CD4-positive, alpha-beta T cell treated with Interleukin-4 for 1 hour (primary cell): ENCODE measurements at regions not wholly inside any gene's neighbourhood (a gene's known extent, or its start where the extent isn't known, plus 50 kb on each side); places are given as distances from the start of the nearest gene placed in this dataset.

Experiments used
- DNase-seq, 2 donors: peaks; one replicate each; pipeline ENCODE4 v3.0.0-alpha.2; 2020 to 2022

DNA sequence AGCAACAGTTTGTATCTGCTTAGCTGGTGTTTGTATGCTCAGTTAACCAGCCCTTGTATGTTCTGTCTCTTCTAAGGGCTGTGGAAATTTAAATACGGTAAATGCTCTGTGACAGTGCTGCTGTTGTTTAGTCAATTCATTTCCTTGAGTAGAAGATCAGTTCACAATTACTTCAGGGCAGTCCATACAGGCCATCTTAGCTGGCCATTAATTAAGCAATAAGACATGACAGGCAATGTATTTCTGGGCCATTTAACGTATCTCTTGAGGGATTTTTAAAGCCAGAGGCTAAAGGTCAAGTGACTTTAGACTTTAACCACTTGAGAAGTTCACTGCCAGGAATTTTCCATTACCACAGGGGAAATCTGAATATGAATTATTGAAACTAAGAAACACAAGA lies 351.8 kb downstream of the ZIC1 start:
- DNase-seq, result no peak

DNA sequence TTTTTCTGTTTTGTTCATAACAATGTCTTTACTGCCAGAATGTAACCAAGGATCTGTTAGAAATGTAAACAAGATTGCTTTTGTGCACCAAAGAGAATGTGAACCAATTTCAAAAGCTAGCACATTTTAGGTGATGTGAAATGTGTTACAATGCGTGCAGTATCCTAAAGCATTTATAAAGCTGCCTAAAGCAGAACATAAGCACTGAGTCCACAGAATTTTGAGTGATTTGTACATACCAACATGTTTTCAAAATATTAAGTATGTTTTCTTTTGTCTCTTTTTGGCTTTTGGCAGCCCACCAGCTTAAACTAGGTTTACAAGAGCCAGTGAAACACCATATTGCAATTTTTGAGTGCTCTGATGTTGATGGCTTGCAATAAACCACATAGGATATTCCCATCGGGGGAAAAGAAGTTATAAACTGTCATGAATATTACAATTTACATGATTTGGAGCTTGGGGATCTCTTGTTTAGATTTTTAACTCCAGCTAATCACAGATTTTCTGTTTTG lies 364.0 kb downstream of the ZIC1 start:
- DNase-seq, result no peak

DNA sequence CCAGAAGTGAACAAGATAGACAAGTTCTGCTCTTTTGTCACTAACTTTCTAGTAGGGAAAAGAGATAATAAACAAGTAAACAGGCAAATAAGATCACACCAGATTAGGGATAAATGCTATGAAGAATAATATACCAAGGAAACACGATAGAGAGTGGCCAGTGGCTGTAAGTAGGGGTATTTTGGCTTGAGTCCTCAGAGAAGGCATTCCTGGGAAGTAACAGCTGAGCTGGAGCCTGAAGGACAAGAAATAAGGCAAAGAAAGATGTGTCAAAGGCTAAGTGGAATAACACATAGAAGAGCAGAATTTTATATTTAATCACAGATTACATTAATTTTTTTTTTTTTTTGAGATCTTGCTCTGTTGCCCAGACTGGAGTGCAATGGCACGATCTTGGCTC lies 366.2 kb downstream of the ZIC1 start:
- no peak for DNase-seq

DNA sequence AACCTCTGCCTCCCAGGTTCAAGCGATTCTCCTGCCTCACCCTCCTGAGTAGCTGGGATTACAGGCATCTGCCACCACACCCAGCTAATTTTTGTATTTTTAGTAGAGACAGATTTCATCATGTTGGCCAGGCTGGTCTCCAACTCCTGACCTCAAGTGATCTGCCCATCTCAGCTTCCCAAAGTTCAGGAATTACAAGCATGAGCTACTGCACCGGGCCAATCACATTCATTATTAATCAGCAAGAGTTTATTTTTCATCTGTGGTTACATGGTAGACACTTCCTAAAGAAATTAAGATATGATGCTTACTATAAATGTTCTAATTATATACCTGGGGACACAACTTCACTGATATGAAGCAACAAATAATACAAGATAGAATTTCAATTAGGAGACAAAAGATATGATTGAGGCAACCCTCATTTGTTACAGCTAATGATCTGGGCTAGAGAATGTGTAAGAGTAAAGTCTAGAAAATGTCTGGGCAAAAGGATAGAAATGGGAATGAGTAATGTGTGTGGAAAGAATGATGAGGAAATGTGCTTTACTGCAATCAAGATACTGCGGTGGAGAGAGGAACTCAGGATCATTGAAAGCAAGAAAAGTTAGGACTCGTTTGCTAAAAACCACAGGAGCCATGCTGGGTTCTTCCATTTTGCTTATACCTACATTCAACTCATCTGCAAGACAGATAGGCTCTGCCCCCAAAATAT lies 366.8 kb downstream of the ZIC1 start:
- no peak for DNase-seq

DNA sequence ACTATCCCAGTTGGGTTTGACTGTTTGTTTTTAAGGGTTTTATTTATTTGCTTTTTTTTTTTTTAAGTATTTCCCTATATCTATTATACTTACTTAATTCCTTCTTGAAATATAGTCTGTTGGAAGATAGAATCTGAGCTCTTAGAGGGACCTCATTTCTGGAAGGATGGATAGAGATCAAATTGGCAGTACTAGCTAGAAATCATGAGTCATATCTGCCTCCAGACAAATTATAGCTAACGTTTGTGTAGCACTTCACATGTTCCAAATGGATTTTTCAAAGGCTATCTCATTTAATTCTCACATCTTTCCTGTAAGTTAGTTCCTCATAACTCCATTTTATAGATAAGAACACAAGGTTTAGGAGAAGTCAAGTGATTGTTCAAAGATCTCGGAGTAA lies 384.7 kb downstream of the ZIC1 start:
- no peak for DNase-seq

DNA sequence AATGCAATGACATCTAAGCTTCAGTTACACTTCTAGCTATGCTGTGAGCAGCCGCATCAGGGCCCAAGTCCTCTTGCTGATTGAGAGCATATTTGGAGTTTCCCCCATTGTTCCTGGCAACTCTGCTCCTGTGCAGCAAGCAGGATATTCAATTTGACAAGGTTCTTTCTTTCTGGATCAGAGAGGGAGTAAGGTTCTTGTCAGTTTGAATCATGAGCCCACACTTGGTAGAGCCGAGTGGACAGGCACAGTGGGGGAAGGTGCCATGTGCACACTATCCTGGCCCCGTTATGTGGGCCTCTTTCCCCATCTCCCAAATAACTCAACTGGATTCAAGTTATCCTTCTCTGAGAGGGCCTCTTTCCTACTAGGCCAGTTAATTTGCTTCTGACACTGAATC lies 385.4 kb downstream of the ZIC1 start:
- no peak for DNase-seq

DNA sequence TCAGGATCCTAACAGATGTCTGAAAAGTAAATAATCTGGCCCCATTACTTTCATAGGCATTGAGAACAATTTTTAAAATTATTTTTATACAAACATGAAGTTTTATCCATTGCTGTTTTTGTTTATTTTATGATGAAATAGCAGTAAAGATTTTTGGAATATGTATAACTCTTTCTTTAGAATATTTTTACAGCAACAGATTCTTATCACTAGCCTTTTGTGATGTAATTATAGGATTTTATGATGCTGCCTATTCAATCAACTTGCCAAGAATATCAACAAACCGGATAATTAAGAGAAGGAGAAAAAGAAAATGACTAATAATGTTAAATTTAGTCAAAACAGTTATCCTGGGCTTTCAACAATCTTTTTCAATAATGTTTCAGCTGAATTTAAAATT lies 386.3 kb downstream of the ZIC1 start:
- DNase-seq, result no peak

DNA sequence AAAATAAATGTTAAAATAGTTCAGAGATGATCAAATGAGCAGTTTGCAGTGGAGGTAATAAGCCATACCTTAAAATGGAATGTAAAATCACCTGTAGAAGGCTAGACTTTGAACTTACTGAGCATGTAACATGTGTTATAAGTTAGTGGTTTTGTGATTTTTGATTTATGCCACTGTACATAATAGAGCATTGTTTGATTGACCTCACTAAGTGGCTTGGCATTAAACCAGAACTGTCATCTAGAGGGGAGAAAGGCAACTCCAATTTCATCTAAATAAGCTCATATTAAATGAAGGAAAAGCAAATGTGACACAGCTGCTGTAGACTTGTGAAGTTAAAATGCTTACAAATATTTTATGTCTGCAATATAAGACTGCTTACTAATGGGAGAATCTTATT lies 387.9 kb downstream of the ZIC1 start:
- no peak for DNase-seq

DNA sequence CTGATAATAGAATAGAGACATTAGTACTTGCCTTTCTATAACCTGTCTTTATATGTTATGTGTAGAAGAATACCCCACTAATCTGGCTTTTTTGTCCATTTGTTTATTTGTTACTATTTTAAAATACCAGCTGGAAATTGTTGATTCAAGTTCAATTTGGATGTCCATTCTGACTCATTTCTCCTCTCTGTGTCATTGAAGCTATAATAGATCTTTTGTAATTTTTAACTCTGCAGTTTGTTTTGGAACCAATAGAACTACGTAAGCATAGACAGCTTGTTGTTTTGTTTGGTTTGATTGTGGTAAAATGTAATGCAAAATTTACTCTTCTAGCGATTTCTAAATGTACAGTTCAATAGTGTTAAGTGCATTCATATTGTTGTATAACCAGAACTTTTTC lies 390.4 kb downstream of the ZIC1 start:
- no peak for DNase-seq

DNA sequence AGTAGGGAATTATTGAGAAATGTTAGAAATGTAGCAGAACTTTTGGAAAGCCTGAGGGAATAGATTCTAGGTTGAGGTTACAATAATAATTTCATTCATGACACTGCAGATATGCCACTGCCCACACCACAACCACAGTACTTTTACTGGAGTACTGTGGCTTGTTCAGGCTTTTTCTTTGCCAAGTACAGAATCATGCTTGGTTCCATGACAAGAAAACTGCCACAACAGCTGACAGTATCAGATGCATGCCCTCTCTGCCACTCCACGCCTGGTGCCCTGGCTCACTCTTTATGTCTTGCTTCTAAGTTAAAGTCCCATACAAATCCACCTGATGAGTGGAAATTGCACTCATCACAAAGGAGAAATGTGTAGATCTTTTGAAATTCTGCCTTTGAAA lies 398.6 kb downstream of the ZIC1 start:
- no peak for DNase-seq

DNA sequence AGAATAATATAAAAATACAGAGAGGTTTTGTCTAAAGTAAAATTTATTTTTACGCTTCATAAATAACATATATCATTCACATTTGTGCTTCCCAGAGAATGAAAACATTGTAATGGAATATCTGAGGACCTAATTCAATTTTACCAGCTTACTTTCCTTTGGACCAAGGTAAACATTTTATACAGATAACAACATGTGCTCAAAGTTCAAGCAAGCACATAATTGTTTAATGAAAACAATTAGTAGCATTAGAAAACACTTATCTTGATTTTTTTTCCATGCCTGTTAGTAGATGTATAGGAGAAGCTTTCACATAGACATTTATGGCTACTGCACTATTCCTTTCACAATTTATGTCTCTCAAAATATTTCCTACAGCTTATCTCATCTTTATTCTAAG lies 400.0 kb downstream of the ZIC1 start:
- no peak for DNase-seq

DNA sequence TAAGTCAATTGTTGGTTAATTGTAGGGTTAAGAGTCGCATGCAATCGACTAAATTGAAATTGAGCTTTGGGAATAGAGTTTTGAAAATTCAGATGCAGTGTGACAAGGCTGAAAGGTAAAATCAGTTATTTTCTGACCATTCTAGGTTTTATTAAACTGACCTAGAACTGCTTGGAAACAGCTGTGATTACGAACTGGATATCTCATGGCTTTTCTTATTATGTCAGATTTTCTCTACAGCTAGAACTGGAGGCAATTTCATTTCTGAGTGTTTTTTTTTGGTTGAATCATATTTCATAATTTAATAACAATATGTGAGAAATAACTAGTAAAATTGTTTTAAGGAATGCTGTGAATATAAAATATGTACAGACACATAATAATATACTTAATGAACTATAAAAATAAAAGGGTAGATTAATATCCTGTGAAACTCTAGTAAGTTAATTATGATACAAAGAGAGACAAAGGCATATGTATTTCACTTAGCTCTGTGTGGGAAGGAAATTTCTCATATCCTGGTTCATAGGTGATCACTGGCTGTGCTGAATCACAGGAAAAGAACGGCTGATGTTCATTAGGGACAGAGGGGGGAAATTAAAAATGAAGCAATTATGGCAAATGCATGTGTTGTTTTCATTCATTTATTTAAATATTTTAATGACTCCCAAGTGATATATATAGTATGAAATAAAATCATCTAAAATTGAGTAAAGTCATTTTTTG lies 403.2 kb downstream of the ZIC1 start:
- no peak for DNase-seq

DNA sequence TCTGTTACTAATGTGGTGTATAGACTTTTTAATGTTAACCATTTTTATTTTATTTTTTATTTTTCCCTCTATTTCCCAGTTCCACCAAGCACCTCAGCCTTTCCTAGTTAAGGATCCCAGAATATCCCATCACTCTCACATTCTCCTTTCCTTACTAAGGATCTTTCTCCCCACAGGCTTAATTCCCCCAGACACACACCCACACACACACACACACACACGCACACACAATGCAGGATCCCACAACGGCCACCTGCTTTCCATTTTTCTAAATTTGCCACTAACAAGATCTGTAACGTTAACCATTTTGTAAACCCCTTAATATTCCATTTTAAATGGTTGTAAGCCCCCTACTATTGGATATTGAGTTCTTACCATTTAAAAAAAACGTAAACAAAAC lies 404.1 kb downstream of the ZIC1 start:
- no peak for DNase-seq

DNA sequence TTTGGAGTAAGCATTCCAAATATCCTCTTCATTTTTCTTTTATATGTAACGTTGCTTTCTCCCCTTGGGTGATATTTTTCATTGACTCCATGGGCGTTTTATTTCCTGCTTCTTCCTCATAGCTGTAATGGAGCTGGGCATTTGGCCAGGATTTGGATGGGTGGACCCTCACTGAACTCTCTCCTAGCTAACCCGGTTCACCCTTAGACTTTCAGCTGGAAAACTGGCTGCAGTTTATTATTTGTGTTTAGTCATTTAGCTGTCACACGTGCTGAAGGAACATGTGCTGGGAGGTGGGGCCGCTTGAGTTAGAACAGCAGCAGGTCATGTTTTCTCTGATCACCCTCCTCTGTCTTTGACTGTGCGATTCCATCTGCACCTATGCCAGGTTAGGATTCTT lies 407.6 kb downstream of the ZIC1 start:
- no peak for DNase-seq

DNA sequence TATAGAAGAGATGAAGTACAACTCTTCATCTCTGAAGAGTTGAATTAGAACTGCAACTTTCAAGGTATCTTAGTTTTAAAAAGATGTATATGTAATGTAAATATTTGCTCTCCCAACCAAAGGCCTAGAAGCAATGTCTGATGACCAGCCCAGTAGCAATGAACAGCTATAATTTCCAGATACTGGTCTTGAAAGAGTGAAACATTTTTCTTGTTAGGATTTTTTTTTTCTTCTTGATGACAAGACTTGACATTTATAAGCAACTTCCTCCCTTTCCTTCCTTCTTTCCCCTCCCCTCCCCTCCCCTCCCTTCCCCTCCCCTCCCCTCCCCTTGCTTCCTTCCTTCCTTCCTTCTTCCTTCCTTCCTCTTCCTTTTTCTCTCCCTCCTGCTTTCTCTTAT lies 423.4 kb downstream of the ZIC1 start:
- no peak for DNase-seq

DNA sequence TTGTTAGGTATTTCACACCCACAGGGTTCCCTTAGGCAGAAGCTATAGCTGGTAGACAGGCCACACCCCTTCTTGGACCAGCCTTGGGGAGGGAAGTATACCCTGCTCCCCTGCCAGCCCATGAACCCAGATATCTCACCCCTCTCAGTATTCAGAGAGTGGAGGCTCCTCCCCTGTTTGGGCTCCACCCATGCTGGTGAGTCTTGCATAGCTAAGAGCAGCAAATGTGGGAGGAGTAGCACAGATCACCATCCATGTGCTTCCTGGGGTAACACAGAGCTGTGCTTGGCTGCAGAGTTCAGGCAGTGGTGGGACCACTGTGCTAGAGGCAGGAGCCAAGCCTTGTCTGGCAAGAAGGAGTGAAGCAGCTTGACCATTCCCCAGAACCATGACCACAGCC lies 427.2 kb downstream of the ZIC1 start:
- DNase-seq, result no peak

DNA sequence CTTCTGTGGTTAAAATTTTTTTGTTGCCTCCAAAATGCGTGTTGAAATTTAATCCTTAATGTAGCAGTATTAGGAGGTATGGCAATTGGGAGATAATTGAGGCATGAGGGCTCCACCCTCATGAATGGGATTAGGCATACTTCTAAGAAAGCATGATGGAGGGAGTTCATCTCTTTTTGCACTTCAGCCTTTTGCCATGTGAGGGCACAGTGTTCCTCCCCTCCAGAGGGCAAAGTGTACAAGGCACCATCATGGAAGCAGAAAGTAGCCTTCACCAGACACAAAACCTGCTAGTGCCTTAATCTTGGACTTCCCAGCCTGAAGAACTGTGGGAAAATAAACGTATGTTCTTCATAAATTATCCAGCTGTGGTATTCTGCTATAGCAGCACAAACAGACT lies 429.5 kb downstream of the ZIC1 start:
- no peak for DNase-seq

DNA sequence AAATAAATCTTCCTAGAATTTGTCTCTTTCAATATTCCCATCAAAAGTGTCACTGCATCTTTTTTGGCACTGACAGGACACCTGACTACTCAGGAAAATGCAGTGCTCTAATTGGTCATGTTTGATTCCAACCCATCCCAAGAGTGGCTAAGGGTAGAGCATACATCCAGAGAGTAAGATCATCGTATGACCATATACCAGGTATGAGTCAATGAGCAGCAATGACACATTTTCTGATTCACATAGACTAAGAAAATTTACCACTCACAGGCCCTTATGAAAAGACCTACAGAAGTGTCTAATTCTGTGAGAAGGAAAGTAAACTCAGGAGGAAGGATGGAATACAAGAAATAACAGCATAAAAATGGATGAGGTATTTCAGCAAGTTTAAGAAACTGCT lies 434.2 kb downstream of the ZIC1 start:
- DNase-seq, result no peak

DNA sequence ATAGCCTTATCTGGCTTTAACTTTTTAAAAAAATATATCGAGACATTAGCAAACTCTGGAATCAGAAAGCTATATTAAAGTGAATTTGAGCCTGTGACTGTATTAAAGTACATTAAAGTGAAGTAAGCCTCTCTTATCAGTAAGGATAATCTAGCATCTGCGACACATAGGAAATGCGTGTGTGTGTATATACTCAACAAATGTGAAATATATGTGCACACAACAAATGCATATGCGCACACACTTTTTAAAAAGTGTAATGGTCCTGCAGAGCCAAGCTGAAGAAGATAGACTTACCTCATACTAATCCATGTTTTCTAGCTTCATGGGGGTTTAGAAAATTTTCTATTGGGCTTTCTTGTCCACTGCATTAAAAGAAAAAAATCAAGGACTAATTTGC lies 437.1 kb downstream of the ZIC1 start:
- no peak for DNase-seq

DNA sequence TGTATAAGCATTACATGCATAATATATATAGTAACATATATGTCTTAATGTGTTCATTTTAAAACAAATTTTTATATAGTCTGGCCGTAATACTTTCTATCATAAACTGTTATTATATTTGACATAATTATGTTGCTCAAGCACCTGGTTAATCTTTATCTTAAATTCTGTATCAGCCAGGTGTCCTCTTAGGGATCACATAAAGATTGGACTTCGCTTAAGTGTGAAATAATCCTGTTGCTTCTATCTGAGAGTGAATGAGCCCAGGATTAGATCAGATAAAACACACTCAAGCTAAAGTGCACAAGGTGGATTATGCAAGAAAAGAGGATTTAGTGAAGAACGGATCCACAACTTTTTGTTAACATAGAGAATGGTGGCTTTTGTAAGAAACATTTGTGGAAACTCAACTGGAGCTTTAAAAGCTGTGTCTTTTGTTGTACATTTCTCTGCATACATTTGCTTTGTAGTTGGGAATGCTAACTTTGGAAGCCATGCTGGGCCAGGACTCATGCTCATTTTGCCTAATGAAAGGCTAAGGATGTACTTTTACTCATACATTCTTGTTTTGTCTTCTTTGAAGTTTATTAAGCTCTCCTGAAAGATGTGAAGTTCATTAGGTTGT lies 437.8 kb downstream of the ZIC1 start:
- no peak for DNase-seq

DNA sequence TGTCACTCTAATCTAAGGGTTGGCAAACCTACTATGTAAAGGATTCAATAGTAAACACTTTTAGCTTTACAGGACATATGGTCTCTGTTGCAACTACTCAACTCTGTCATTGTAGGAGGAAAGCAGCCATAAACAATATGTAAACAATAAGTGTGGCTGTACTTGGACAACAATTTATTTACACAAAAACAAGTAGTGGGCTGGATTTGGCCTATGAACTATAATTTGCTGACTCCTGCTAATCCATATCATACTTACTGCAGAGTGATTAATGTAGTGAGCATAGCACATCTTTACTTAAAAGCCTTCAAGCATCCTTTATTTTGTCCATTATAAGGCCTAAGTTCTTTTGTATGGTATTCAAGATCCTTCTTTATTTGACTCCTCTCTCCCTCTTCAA lies 441.9 kb downstream of the ZIC1 start:
- no peak for DNase-seq

DNA sequence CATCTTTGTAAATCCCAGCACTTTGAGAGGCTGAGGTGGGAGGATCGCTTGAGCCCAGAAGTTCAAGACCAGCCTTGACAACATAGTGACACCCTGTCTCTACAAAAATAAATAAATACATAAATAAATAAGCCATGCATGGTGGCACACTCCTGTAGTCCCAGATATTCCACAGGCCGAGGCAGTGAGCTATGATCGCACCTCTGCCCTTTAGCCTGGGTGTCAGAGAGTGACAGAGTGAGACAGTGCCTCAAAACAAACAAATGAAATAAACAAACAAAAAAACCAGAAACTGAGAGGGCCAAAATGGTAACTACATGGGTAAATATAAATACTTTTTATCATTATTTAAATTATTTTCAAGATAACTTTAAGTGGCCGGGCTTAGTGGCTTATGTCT lies 445.4 kb downstream of the ZIC1 start:
- DNase-seq, result no peak

DNA sequence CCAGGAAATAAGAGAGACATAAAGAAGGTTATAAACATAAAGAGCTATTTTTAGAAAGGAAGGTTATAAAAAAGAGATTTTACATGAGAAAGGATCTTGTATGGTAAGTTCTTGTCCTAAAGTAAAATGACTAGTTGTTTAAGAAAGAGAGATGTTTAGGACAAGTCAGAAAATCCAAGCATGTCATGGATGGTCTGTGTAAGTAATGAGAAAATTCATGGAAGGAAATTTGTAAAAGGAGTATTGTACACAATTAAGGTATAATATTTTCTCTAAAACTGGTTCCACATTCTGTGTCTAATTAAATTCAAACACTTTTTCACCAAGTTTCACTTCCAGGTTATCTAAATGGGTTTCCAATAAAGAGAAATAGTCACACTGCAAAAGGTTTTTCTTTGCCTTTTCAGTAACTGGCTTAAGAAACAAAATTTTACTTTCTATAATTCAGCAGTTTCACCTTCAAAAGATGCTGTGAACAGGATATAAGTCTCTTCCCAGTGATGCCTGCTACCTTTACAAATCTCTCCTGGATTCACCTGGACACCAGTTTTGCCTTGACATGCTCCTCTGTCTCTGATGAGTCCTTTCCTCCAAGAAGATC lies 455.7 kb downstream of the ZIC1 start:
- no peak for DNase-seq

DNA sequence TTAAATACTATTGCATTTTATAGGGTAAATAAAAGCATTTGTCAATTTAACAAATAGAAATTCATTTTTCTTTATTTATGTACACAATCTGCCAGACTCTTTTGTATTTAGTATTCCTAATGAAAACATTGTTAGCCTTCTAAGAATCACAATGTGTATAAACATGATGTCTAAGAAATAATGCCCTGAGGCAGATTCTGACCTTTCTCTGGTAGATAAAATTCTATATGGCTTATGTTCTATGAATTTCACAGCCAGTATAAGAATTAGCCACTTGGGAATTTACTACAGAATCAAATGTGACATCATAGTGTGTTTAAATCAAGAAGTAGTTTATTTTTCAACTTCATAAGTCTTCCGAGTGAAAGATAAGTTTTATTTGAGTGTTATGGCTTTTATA lies 457.4 kb downstream of the ZIC1 start:
- DNase-seq, result no peak
